EL (cell line): ENCODE measurements at regions not wholly inside any gene's neighbourhood (a gene's known extent, or its start where the extent isn't known, plus 50 kb on each side); places are given as distances from the start of the nearest gene placed in this dataset.

ENCODE experiments used
- DNase-seq: peaks from one replicate; pipeline ENCODE4 v3.0.0-alpha.2; 2016

- DNase-seq = no peak
Measured at GRCh38 chr1:68291688-68292384, 59.5 kb upstream of the WLS start.

DNA sequence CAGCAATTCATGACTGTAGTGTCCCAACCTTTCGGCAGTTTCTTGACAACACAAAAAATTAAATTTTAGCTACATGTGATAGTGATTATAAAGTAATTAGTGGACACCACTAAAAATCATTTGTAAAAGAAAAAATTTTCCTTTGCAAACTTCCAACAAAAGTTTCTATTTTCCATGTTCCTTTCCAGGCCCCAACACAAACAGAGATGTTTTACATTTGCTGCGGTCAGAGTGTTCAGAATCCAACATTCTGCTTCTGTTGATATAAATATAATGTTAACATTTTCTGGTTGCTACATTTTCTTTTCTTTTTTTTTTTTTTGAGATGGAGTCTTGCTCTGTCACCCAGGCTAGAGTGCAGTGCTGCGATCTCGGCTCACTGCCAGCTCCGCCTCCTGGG lies 54.9 kb upstream of the WLS start:
- DNase-seq = no peak

DNA sequence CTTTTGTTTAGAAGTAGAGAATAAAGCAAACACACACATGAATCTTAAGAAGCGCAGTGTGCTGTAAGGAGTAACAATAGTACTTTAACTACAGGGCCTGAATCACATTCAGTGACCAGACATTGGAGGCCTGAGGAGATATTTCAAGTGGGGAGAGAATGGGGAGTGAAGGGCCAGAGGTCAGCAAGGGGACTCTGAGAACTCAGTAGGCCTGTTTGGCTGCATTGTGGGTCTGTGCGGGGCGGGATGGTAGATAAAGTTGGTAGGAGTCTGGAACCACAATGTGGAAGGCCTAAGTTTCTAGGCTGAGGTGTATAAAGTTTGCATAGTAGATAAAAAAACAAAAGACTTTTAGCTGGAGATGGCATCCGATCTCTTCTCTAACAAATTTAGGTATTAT lies 52.7 kb upstream of the WLS start:
- no peak for DNase-seq

DNA sequence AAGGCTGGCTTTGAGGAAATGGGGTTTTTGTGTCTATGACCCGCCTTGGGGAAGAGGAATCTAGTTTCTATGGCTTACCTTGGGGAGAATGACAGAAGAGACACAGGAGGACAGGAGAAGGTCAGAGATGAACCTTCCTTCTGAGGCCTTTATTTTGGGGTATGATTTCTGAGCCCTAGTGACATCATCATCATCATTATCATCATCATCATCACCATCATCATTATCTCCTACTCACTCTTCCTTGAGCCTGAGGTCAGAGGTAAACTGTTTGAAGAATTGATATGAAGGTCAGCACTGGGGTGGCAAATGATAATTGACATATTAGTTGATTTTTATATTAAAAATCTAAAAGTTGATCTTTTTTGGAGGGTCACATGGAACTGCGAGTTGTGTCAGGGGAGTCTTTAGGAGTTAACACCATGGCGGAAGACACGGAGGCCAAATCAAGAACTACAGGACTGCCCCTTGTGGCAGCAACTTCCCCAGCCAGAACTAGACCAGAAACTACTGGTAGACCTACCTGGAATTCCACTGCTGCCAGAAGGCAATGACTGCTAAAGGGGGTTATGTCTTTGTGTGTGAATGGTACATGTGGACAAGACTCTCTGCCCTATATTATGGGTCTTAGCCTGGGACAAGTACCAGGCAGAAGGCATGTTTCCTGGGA lies 49.8 kb upstream of the WLS start:
- no peak for DNase-seq
